H1 (cell line): ENCODE measurements at regions not wholly inside any gene's neighbourhood (a gene's known extent, or its start where the extent isn't known, plus 50 kb on each side); places are given as distances from the start of the nearest gene placed in this dataset.

Experiments used
- CTCF ChIA-PET: fragments of 300-600 bp; sonication (Branson Sonifier 250); formaldehyde crosslinking; loops from one replicate; lab custom pipeline; 2021; ENCODE audit not compliant: partially characterized antibody; lab: Charles Lee
- POLR2A ChIA-PET: fragments of 300-600 bp; sonication (Branson Sonifier 250); formaldehyde crosslinking; loops from one replicate; lab custom pipeline; 2021; ENCODE audit warnings: inconsistent platforms; ENCODE audit not compliant: partially characterized antibody; lab: Charles Lee
- DNase-seq, 2 experiments: peaks; one replicate each; pipeline versions ENCODE4 v3.0.0 to v3.0.0-alpha.2; 2010 to 2022; ENCODE audit warnings: low spot score in 2 of 2, low read depth in 1 of 2, mixed read lengths in 1 of 2
- FAIRE-seq: peaks from 2 replicates; lab custom pipeline; 2011; peaks lifted over from hg19 to GRCh38; lab: Jason Lieb, UNC
- H2AFZ ChIP-seq: 2 replicates; pipeline ENCODE4 v1.8.1; 2012; ENCODE audit warnings: low read length, inconsistent platforms
- H2AK5ac ChIP-seq: 2 replicates; pipeline ENCODE4 v1.6.1; 2013; ENCODE audit warnings: low read depth, low read length
- H2BK120ac ChIP-seq: replicated peaks from 2 replicates; pipeline ENCODE3; 2013; ENCODE audit warnings: low read depth, low read length, inconsistent platforms
- H2BK12ac ChIP-seq: 2 replicates; pipeline ENCODE4 v1.6.1; 2013; ENCODE audit warnings: low read depth, low read length
- H2BK15ac ChIP-seq: 2 replicates; pipeline ENCODE4 v1.6.1; 2013; ENCODE audit warnings: low read length
- H2BK20ac ChIP-seq: 2 replicates; pipeline ENCODE4 v1.6.1; 2013; ENCODE audit warnings: low read length
- H2BK5ac ChIP-seq: 2 replicates; pipeline ENCODE4 v1.6.1; 2013; ENCODE audit warnings: low read depth, low read length
- H3K14ac ChIP-seq: 2 replicates; pipeline ENCODE4 v1.6.1; 2013; ENCODE audit warnings: inconsistent platforms; ENCODE audit not compliant: insufficient read length
- H3K18ac ChIP-seq: 2 replicates; pipeline ENCODE4 v1.6.1; 2013; ENCODE audit warnings: low read length; ENCODE audit errors: extremely low read depth
- H3K23ac ChIP-seq: 2 replicates; pipeline ENCODE4 v1.6.1; 2013; ENCODE audit warnings: inconsistent platforms; ENCODE audit not compliant: insufficient read length
- H3K23me2 ChIP-seq: 2 replicates; pipeline ENCODE4 v1.6.1; 2013; ENCODE audit warnings: low read depth, low read length
- H3K27ac ChIP-seq: 2 replicates; pipeline ENCODE4 v1.6.1; 2011; ENCODE audit warnings: low read depth, low read length, inconsistent platforms
- H3K27me3 ChIP-seq, 4 experiments: replicated peaks in 1 of 4; 1 replicate in 1 of 4; 2 replicates in 3 of 4; pipeline versions ENCODE4 v1.6.1 to v1.8.1; 2011 to 2013; ENCODE audit warnings: low read length in 3 of 4, mild to moderate bottlenecking in 3 of 4, inconsistent platforms in 2 of 4, mixed read lengths in 2 of 4, moderate library complexity in 1 of 4; ENCODE audit not compliant: control insufficient read depth in 3 of 4, insufficient read depth in 3 of 4; ENCODE audit errors: extremely low read depth in 1 of 4
- H3K36me3 ChIP-seq, 4 experiments: 2 replicates each; pipeline versions ENCODE4 v1.6.1 to v1.8.1; 2011 to 2013; ENCODE audit warnings: mild to moderate bottlenecking in 4 of 4, low read length in 3 of 4, moderate library complexity in 2 of 4, control low read depth in 1 of 4, inconsistent platforms in 1 of 4; ENCODE audit not compliant: insufficient read depth in 4 of 4, control insufficient read depth in 2 of 4
- H3K4ac ChIP-seq: replicated peaks from 2 replicates; pipeline ENCODE3; 2013; ENCODE audit warnings: low read length, low read depth, mixed read lengths, inconsistent platforms; ENCODE audit not compliant: insufficient read length
- H3K4me1 ChIP-seq, 4 experiments: replicated peaks in 1 of 4; 1 replicate in 1 of 4; 2 replicates in 3 of 4; pipeline versions ENCODE4 v1.6.1 to v1.8.1; 2011 to 2013; ENCODE audit warnings: low read length in 3 of 4, inconsistent platforms in 2 of 4, mixed read lengths in 1 of 4; ENCODE audit not compliant: insufficient read depth in 4 of 4, control insufficient read depth in 3 of 4
- H3K4me2 ChIP-seq, 2 experiments: 2 replicates each; pipeline versions ENCODE4 v1.6.1 to v1.8.1; 2011 to 2013; ENCODE audit warnings: low read depth in 2 of 2, low read length in 2 of 2, control low read depth in 1 of 2, inconsistent platforms in 1 of 2, mild to moderate bottlenecking in 1 of 2; ENCODE audit not compliant: insufficient read depth in 1 of 2
- H3K4me3 ChIP-seq, 4 experiments: fragments of 200-600, 300-600 bp in 1 of 4; sonication (generic), shearing (Covaris generic), sonication (Bioruptor Twin) in 1 of 4; 2 replicates each; pipeline versions ENCODE4 v1.5.1 to v1.8.1; 2011 to 2016; ENCODE audit warnings: low read length in 4 of 4, low read depth in 3 of 4, control low read depth in 2 of 4, inconsistent platforms in 2 of 4, mild to moderate bottlenecking in 2 of 4, mixed read lengths in 1 of 4, moderate library complexity in 1 of 4; ENCODE audit not compliant: insufficient read depth in 2 of 4; ENCODE audit errors: extremely low read depth in 1 of 4
- H3K56ac ChIP-seq: replicated peaks from 2 replicates; pipeline ENCODE3; 2013; ENCODE audit warnings: low read depth, mild to moderate bottlenecking, mixed read lengths, low read length, inconsistent platforms; ENCODE audit not compliant: insufficient read length
- H3K79me1 ChIP-seq: 2 replicates; pipeline ENCODE4 v1.6.1; 2013; ENCODE audit warnings: low read depth, low read length, control low read depth
- H3K79me2 ChIP-seq, 2 experiments: 2 replicates each; pipeline versions ENCODE4 v1.6.1 to v1.8.1; 2012 to 2013; ENCODE audit warnings: low read length in 2 of 2, mild to moderate bottlenecking in 2 of 2, inconsistent platforms in 1 of 2; ENCODE audit not compliant: insufficient read depth in 2 of 2, control insufficient read depth in 1 of 2
- H3K9ac ChIP-seq, 4 experiments: replicated peaks in 1 of 4; 1 replicate in 1 of 4; 2 replicates in 3 of 4; pipeline versions ENCODE4 v1.6.1 to v1.8.1; 2011 to 2013; ENCODE audit warnings: low read depth in 3 of 4, low read length in 3 of 4, control low read depth in 2 of 4, mild to moderate bottlenecking in 2 of 4, moderate library complexity in 2 of 4, inconsistent platforms in 1 of 4; ENCODE audit errors: extremely low read depth in 1 of 4
- H3K9me3 ChIP-seq, 2 experiments: 2 replicates each; pipeline versions ENCODE4 v1.6.1 to v1.8.1; 2012 to 2013; ENCODE audit warnings: mild to moderate bottlenecking in 2 of 2, moderate library complexity in 2 of 2, control low read depth in 1 of 2, inconsistent platforms in 1 of 2, low read depth in 1 of 2, low read length in 1 of 2, mixed read lengths in 1 of 2; ENCODE audit not compliant: insufficient read depth in 2 of 2
- H4K20me1 ChIP-seq, 2 experiments: replicated peaks in 1 of 2; 2 replicates each; pipeline versions ENCODE3 to v1.8.1; 2011 to 2013; ENCODE audit warnings: inconsistent platforms in 2 of 2, low read length in 2 of 2, mild to moderate bottlenecking in 1 of 2; ENCODE audit not compliant: insufficient read depth in 2 of 2, control insufficient read depth in 1 of 2
- H4K5ac ChIP-seq: 2 replicates; pipeline ENCODE4 v1.6.1; 2013; ENCODE audit warnings: low read length, low read depth, mixed read lengths, inconsistent platforms; ENCODE audit not compliant: insufficient read length
- H4K8ac ChIP-seq: 2 replicates; pipeline ENCODE4 v1.8.0; 2013; ENCODE audit warnings: mild to moderate bottlenecking, moderate library complexity, low read length, inconsistent platforms; ENCODE audit not compliant: insufficient read depth; ENCODE audit errors: extremely low read depth
- H4K91ac ChIP-seq: replicated peaks from 2 replicates; pipeline ENCODE3; 2013; ENCODE audit warnings: low read length, mixed read lengths, inconsistent platforms; ENCODE audit not compliant: insufficient read length
- SP4 ChIP-seq: IDR thresholded peaks from 2 replicates; pipeline ENCODE4 v1.6.1; 2012; ENCODE audit warnings: low read length, inconsistent platforms
- TAF1 ChIP-seq: IDR thresholded peaks from 2 replicates; pipeline ENCODE4 v1.6.1; 2011; ENCODE audit warnings: mild to moderate bottlenecking, low read depth, low read length
- WGBS, 2 experiments: shearing (Covaris generic) in 1 of 2; methylation state at CpG; one replicate each; pipeline versions ENCODE4 v1.1.6 to v1.1.7; 2013 to 2015; ENCODE audit warnings: low lambda C conversion rate in 2 of 2, mixed read lengths in 2 of 2, inconsistent platforms in 1 of 2, low coverage in 1 of 2, missing lambda C conversion rate in 1 of 2; ENCODE audit not compliant: insufficient replicate concordance in 2 of 2, insufficient coverage in 1 of 2, insufficient read length in 1 of 2; ENCODE audit errors: extremely low coverage in 1 of 2, missing lambda C conversion rate in 1 of 2; 5-methylcytosine and 5-hydroxymethylcytosine counted together

DNA sequence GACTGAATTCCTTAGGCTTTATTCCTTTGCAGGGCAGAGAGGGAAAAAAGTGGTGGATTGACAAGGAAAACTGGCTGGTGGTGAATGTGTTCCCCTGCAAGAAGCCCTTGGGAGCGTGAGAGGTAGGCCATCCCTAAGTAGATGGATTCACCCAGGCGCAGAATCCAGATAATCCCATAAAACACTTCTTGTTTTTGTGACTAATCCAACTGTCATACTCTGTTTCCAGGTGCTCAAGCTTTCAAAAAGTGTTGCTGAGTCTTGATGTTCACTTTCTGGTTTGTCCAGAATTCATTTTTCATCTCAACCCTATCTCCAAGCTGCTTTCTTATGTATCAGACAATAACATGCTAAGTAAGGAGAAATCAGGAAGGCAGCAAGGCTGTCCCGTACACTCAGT, 250.8 kb upstream of the HABP2 start:
- no peaks in the 10 kb centered on the region for H3K79me2 ChIP-seq
- no peak overlapping the region for H3K14ac ChIP-seq
- no peak overlapping the region for H2BK20ac ChIP-seq
- no peak overlapping the region for H3K9ac ChIP-seq
- no peak overlapping the region for H2AFZ ChIP-seq
- H3K18ac ChIP-seq, result no peak overlapping the region
- no peak overlapping the region for H3K27ac ChIP-seq
- H4K20me1 ChIP-seq, result no peaks in the 10 kb centered on the region
- ChIA-PET CTCF (interaction anchor here (0.5 to 2.9 kb wide), 43 partner anchors 9 to 622 kb away, joined by 3 to 17 read pairs (median 4); no protein-coding TSS in a partner anchor), POLR2A (no interaction called here)
- no peaks in the 10 kb centered on the region for H3K9me3 ChIP-seq
- no peaks in the 10 kb centered on the region for H3K36me3 ChIP-seq
- no peak overlapping the region for H2BK15ac ChIP-seq
- H3K4me2 ChIP-seq, result no peak overlapping the region
- no peak overlapping the region for H2AK5ac ChIP-seq
- no peak overlapping the region for H3K56ac ChIP-seq
- H3K79me1 ChIP-seq, result no peaks in the 10 kb centered on the region
- H3K4me1 ChIP-seq, result no peaks in the 10 kb centered on the region; a peak in 1 of 7 replicates
- no peak overlapping the region for H2BK120ac ChIP-seq
- H4K5ac ChIP-seq, result no peak overlapping the region
- FAIRE-seq (no peak), DNase-seq (no peak)
- no peak overlapping the region for H4K91ac ChIP-seq
- H3K27me3 ChIP-seq, result no peaks in the 10 kb centered on the region
- H2BK12ac ChIP-seq, result no peak overlapping the region
- no peak for TF ChIP-seq TAF1
- no peak for TF ChIP-seq SP4
- WGBS, 2 experiments, result 91% methylated on average over 3 of the region's 3 CpGs; no CpG with 5 or more reads in 1 of the 2 experiments
- H4K8ac ChIP-seq, result no peak overlapping the region
- no peak overlapping the region for H2BK5ac ChIP-seq
- H3K4ac ChIP-seq, result no peak overlapping the region
- H3K4me3 ChIP-seq, result no peak overlapping the region
- no peaks in the 10 kb centered on the region for H3K23me2 ChIP-seq
- H3K23ac ChIP-seq, result no peak overlapping the region
